ENCODE measurements at regions not wholly inside any gene's neighbourhood (a gene's known extent, or its start where the extent isn't known, plus 50 kb on each side); places are given as distances from the start of the nearest gene placed in this dataset.

DNA sequence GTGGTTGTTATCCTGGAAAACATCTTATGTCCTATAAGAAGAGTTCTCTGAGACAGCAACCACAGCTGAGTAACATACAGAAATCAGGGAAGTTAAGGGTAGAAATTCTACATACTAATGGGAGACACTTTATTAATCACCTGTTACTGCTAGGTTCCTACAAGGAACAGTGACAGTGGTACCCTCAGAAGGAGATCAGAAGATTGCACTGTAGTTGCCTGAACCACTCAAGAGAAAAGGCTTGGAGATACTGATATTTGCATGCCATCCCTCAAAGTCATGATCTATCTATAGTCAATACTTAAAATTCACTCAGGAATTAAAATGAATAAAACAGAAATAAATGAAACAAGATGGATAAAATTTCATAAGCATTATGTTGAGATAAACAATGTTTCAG lies 136.0 kb downstream of the LMLN start:
- TF ChIP-seq, protein P1, sequence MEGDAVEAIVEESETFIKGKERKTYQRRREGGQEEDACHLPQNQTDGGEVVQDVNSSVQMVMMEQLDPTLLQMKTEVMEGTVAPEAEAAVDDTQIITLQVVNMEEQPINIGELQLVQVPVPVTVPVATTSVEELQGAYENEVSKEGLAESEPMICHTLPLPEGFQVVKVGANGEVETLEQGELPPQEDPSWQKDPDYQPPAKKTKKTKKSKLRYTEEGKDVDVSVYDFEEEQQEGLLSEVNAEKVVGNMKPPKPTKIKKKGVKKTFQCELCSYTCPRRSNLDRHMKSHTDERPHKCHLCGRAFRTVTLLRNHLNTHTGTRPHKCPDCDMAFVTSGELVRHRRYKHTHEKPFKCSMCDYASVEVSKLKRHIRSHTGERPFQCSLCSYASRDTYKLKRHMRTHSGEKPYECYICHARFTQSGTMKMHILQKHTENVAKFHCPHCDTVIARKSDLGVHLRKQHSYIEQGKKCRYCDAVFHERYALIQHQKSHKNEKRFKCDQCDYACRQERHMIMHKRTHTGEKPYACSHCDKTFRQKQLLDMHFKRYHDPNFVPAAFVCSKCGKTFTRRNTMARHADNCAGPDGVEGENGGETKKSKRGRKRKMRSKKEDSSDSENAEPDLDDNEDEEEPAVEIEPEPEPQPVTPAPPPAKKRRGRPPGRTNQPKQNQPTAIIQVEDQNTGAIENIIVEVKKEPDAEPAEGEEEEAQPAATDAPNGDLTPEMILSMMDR (IDR thresholded peaks at IDR 0.05; ENCODE audit: borderline replicate concordance, extremely low read depth, low read length, poor library complexity, severe bottlenecking) = no peak
- no peak for TF ChIP-seq EZH2 (IDR thresholded peaks at IDR 0.05; ENCODE audit: borderline replicate concordance, low read depth, low read length, severe bottlenecking)

Measured in DND-41 (cell line).